H1 (cell line): ENCODE measurements at regions not wholly inside any gene's neighbourhood (a gene's known extent, or its start where the extent isn't known, plus 50 kb on each side); places are given as distances from the start of the nearest gene placed in this dataset.

Source experiments
- CTCF ChIA-PET: fragments of 300-600 bp; sonication (Branson Sonifier 250); formaldehyde crosslinking; loops from one replicate; lab custom pipeline; 2021; ENCODE audit not compliant: partially characterized antibody; lab: Charles Lee
- POLR2A ChIA-PET: fragments of 300-600 bp; sonication (Branson Sonifier 250); formaldehyde crosslinking; loops from one replicate; lab custom pipeline; 2021; ENCODE audit warnings: inconsistent platforms; ENCODE audit not compliant: partially characterized antibody; lab: Charles Lee
- DNase-seq, 2 experiments: peaks; one replicate each; pipeline versions ENCODE4 v3.0.0 to v3.0.0-alpha.2; 2010 to 2022; ENCODE audit warnings: low spot score in 2 of 2, low read depth in 1 of 2, mixed read lengths in 1 of 2
- FAIRE-seq: peaks from 2 replicates; lab custom pipeline; 2011; peaks lifted over from hg19 to GRCh38; lab: Jason Lieb, UNC
- H2AFZ ChIP-seq: 2 replicates; pipeline ENCODE4 v1.8.1; 2012; ENCODE audit warnings: low read length, inconsistent platforms
- H2AK5ac ChIP-seq: 2 replicates; pipeline ENCODE4 v1.6.1; 2013; ENCODE audit warnings: low read depth, low read length
- H2BK120ac ChIP-seq: replicated peaks from 2 replicates; pipeline ENCODE3; 2013; ENCODE audit warnings: low read depth, low read length, inconsistent platforms
- H2BK12ac ChIP-seq: 2 replicates; pipeline ENCODE4 v1.6.1; 2013; ENCODE audit warnings: low read depth, low read length
- H2BK15ac ChIP-seq: 2 replicates; pipeline ENCODE4 v1.6.1; 2013; ENCODE audit warnings: low read length
- H2BK20ac ChIP-seq: 2 replicates; pipeline ENCODE4 v1.6.1; 2013; ENCODE audit warnings: low read length
- H2BK5ac ChIP-seq: 2 replicates; pipeline ENCODE4 v1.6.1; 2013; ENCODE audit warnings: low read depth, low read length
- H3K14ac ChIP-seq: 2 replicates; pipeline ENCODE4 v1.6.1; 2013; ENCODE audit warnings: inconsistent platforms; ENCODE audit not compliant: insufficient read length
- H3K18ac ChIP-seq: 2 replicates; pipeline ENCODE4 v1.6.1; 2013; ENCODE audit warnings: low read length; ENCODE audit errors: extremely low read depth
- H3K23ac ChIP-seq: 2 replicates; pipeline ENCODE4 v1.6.1; 2013; ENCODE audit warnings: inconsistent platforms; ENCODE audit not compliant: insufficient read length
- H3K23me2 ChIP-seq: 2 replicates; pipeline ENCODE4 v1.6.1; 2013; ENCODE audit warnings: low read depth, low read length
- H3K27ac ChIP-seq: 2 replicates; pipeline ENCODE4 v1.6.1; 2011; ENCODE audit warnings: low read depth, low read length, inconsistent platforms
- H3K27me3 ChIP-seq, 4 experiments: replicated peaks in 1 of 4; 1 replicate in 1 of 4; 2 replicates in 3 of 4; pipeline versions ENCODE4 v1.6.1 to v1.8.1; 2011 to 2013; ENCODE audit warnings: low read length in 3 of 4, mild to moderate bottlenecking in 3 of 4, inconsistent platforms in 2 of 4, mixed read lengths in 2 of 4, moderate library complexity in 1 of 4; ENCODE audit not compliant: control insufficient read depth in 3 of 4, insufficient read depth in 3 of 4; ENCODE audit errors: extremely low read depth in 1 of 4
- H3K36me3 ChIP-seq, 4 experiments: 2 replicates each; pipeline versions ENCODE4 v1.6.1 to v1.8.1; 2011 to 2013; ENCODE audit warnings: mild to moderate bottlenecking in 4 of 4, low read length in 3 of 4, moderate library complexity in 2 of 4, control low read depth in 1 of 4, inconsistent platforms in 1 of 4; ENCODE audit not compliant: insufficient read depth in 4 of 4, control insufficient read depth in 2 of 4
- H3K4ac ChIP-seq: replicated peaks from 2 replicates; pipeline ENCODE3; 2013; ENCODE audit warnings: low read length, low read depth, mixed read lengths, inconsistent platforms; ENCODE audit not compliant: insufficient read length
- H3K4me1 ChIP-seq, 4 experiments: replicated peaks in 1 of 4; 1 replicate in 1 of 4; 2 replicates in 3 of 4; pipeline versions ENCODE4 v1.6.1 to v1.8.1; 2011 to 2013; ENCODE audit warnings: low read length in 3 of 4, inconsistent platforms in 2 of 4, mixed read lengths in 1 of 4; ENCODE audit not compliant: insufficient read depth in 4 of 4, control insufficient read depth in 3 of 4
- H3K4me2 ChIP-seq, 2 experiments: 2 replicates each; pipeline versions ENCODE4 v1.6.1 to v1.8.1; 2011 to 2013; ENCODE audit warnings: low read depth in 2 of 2, low read length in 2 of 2, control low read depth in 1 of 2, inconsistent platforms in 1 of 2, mild to moderate bottlenecking in 1 of 2; ENCODE audit not compliant: insufficient read depth in 1 of 2
- H3K4me3 ChIP-seq, 4 experiments: fragments of 200-600, 300-600 bp in 1 of 4; sonication (generic), shearing (Covaris generic), sonication (Bioruptor Twin) in 1 of 4; 2 replicates each; pipeline versions ENCODE4 v1.5.1 to v1.8.1; 2011 to 2016; ENCODE audit warnings: low read length in 4 of 4, low read depth in 3 of 4, control low read depth in 2 of 4, inconsistent platforms in 2 of 4, mild to moderate bottlenecking in 2 of 4, mixed read lengths in 1 of 4, moderate library complexity in 1 of 4; ENCODE audit not compliant: insufficient read depth in 2 of 4; ENCODE audit errors: extremely low read depth in 1 of 4
- H3K56ac ChIP-seq: replicated peaks from 2 replicates; pipeline ENCODE3; 2013; ENCODE audit warnings: low read depth, mild to moderate bottlenecking, mixed read lengths, low read length, inconsistent platforms; ENCODE audit not compliant: insufficient read length
- H3K79me1 ChIP-seq: 2 replicates; pipeline ENCODE4 v1.6.1; 2013; ENCODE audit warnings: low read depth, low read length, control low read depth
- H3K79me2 ChIP-seq, 2 experiments: 2 replicates each; pipeline versions ENCODE4 v1.6.1 to v1.8.1; 2012 to 2013; ENCODE audit warnings: low read length in 2 of 2, mild to moderate bottlenecking in 2 of 2, inconsistent platforms in 1 of 2; ENCODE audit not compliant: insufficient read depth in 2 of 2, control insufficient read depth in 1 of 2
- H3K9ac ChIP-seq, 4 experiments: replicated peaks in 1 of 4; 1 replicate in 1 of 4; 2 replicates in 3 of 4; pipeline versions ENCODE4 v1.6.1 to v1.8.1; 2011 to 2013; ENCODE audit warnings: low read depth in 3 of 4, low read length in 3 of 4, control low read depth in 2 of 4, mild to moderate bottlenecking in 2 of 4, moderate library complexity in 2 of 4, inconsistent platforms in 1 of 4; ENCODE audit errors: extremely low read depth in 1 of 4
- H3K9me3 ChIP-seq, 2 experiments: 2 replicates each; pipeline versions ENCODE4 v1.6.1 to v1.8.1; 2012 to 2013; ENCODE audit warnings: mild to moderate bottlenecking in 2 of 2, moderate library complexity in 2 of 2, control low read depth in 1 of 2, inconsistent platforms in 1 of 2, low read depth in 1 of 2, low read length in 1 of 2, mixed read lengths in 1 of 2; ENCODE audit not compliant: insufficient read depth in 2 of 2
- H4K20me1 ChIP-seq, 2 experiments: replicated peaks in 1 of 2; 2 replicates each; pipeline versions ENCODE3 to v1.8.1; 2011 to 2013; ENCODE audit warnings: inconsistent platforms in 2 of 2, low read length in 2 of 2, mild to moderate bottlenecking in 1 of 2; ENCODE audit not compliant: insufficient read depth in 2 of 2, control insufficient read depth in 1 of 2
- H4K5ac ChIP-seq: 2 replicates; pipeline ENCODE4 v1.6.1; 2013; ENCODE audit warnings: low read length, low read depth, mixed read lengths, inconsistent platforms; ENCODE audit not compliant: insufficient read length
- H4K8ac ChIP-seq: 2 replicates; pipeline ENCODE4 v1.8.0; 2013; ENCODE audit warnings: mild to moderate bottlenecking, moderate library complexity, low read length, inconsistent platforms; ENCODE audit not compliant: insufficient read depth; ENCODE audit errors: extremely low read depth
- H4K91ac ChIP-seq: replicated peaks from 2 replicates; pipeline ENCODE3; 2013; ENCODE audit warnings: low read length, mixed read lengths, inconsistent platforms; ENCODE audit not compliant: insufficient read length
- NRF1 ChIP-seq: IDR thresholded peaks from 2 replicates; pipeline ENCODE4 v1.6.1; 2011; ENCODE audit warnings: mild to moderate bottlenecking, low read depth, low read length, improper control_type of control experiment
- WGBS, 2 experiments: shearing (Covaris generic) in 1 of 2; methylation state at CpG; one replicate each; pipeline versions ENCODE4 v1.1.6 to v1.1.7; 2013 to 2015; ENCODE audit warnings: low lambda C conversion rate in 2 of 2, mixed read lengths in 2 of 2, inconsistent platforms in 1 of 2, low coverage in 1 of 2, missing lambda C conversion rate in 1 of 2; ENCODE audit not compliant: insufficient replicate concordance in 2 of 2, insufficient coverage in 1 of 2, insufficient read length in 1 of 2; ENCODE audit errors: extremely low coverage in 1 of 2, missing lambda C conversion rate in 1 of 2; 5-methylcytosine and 5-hydroxymethylcytosine counted together

GRCh38 chr13:64438084-64438483 is 2792.1 kb downstream of the PCDH9 start (continued):
- no peak for TF ChIP-seq NRF1

GRCh38 chr13:64429691-64430090 is 2800.4 kb downstream of the PCDH9 start:
- Histone ChIP-seq H3K27me3 (no peaks in the 10 kb centered on the region), H4K20me1 (no peaks in the 10 kb centered on the region), H3K36me3 (no peaks in the 10 kb centered on the region), H2AK5ac (no peak overlapping the region), H3K4me1 (no peaks in the 10 kb centered on the region), H2BK12ac (no peak overlapping the region), H3K4me3 (no peak overlapping the region), H3K79me1 (no peaks in the 10 kb centered on the region), H3K14ac (no peak overlapping the region), H3K9me3 (no peaks in the 10 kb centered on the region), H4K8ac (no peak overlapping the region), H4K91ac (no peak overlapping the region), H2BK15ac (no peak overlapping the region), H2AFZ (no peak overlapping the region), H2BK5ac (no peak overlapping the region), H3K23ac (no peak overlapping the region), H3K4ac (no peak overlapping the region), H3K18ac (no peak overlapping the region), H3K9ac (no peak overlapping the region), H3K56ac (no peak overlapping the region), H3K23me2 (no peaks in the 10 kb centered on the region), H3K4me2 (no peak overlapping the region), H3K27ac (no peak overlapping the region), H3K79me2 (no peaks in the 10 kb centered on the region), H4K5ac (no peak overlapping the region), H2BK20ac (no peak overlapping the region), H2BK120ac (no peak overlapping the region)
- no peak for DNase-seq
- ChIA-PET CTCF (interaction anchor here (1.0 kb wide), 1 partner anchor 8 kb away, joined by 4 read pairs; no protein-coding TSS in a partner anchor), POLR2A (no interaction called here)
- WGBS, 2 experiments = 96% methylated on average over 2 of the region's 2 CpGs; no CpG with 5 or more reads in 1 of the 2 experiments
- FAIRE-seq = no peak
